ENCODE measurements at regions not wholly inside any gene's neighbourhood (a gene's known extent, or its start where the extent isn't known, plus 50 kb on each side); places are given as distances from the start of the nearest gene placed in this dataset.
A peak's percentile ranks its signal among the peaks of the same experiment; 100 is the strongest.

GRCh38 chr5:87888139-87888538 is 380.5 kb downstream of the TMEM161B start:
- no peak overlapping the region for H3K4me3 ChIP-seq (ENCODE audit: low read length)
- H3F3A ChIP-seq (ENCODE audit: insufficient read depth, low read length, poor library complexity, severe bottlenecking), result no peaks in the 10 kb centered on the region
- no peaks in the 10 kb centered on the region for H3K36me3 ChIP-seq (ENCODE audit: insufficient read depth, low read length)
- no peaks in the 10 kb centered on the region for H3K79me2 ChIP-seq (replicated peaks; ENCODE audit: insufficient read depth, low read length)
- H3K4me2 ChIP-seq (ENCODE audit: low read length), result no peak overlapping the region
- no peak overlapping the region for H3K9ac ChIP-seq (ENCODE audit: low read length)
- no peaks in the 10 kb centered on the region for H3K9me3 ChIP-seq (ENCODE audit: low read length)
- no peaks in the 10 kb centered on the region for H3K27me3 ChIP-seq (ENCODE audit: insufficient read depth, low read depth, low read length)
- no peaks in the 10 kb centered on the region for H4K20me1 ChIP-seq (ENCODE audit: insufficient read depth)
- H3K9me2 ChIP-seq (ENCODE audit: insufficient read depth, low read length), result no peaks in the 10 kb centered on the region
- no peak overlapping the region for H3K27ac ChIP-seq (ENCODE audit: low read length)
- TF ChIP-seq EZH2 (IDR thresholded peaks at IDR 0.05; ENCODE audit: borderline replicate concordance, insufficient read depth, low read length, poor library complexity, severe bottlenecking), result no peak
- no peak for TF ChIP-seq TAF1 (IDR thresholded peaks at IDR 0.05; ENCODE audit: low read depth)
- TF ChIP-seq MXI1 (conservative IDR thresholded peaks at IDR 0.05; ENCODE audit: poor library complexity, severe bottlenecking), result no peak
- no peak for TF ChIP-seq EP300 (conservative IDR thresholded peaks at IDR 0.05; ENCODE audit: poor library complexity, severe bottlenecking)
- TF ChIP-seq RAD21 (conservative IDR thresholded peaks at IDR 0.05), result no peak
- TF ChIP-seq SMC3 (conservative IDR thresholded peaks at IDR 0.05; ENCODE audit: poor library complexity), result no peak
- TF ChIP-seq REST (IDR thresholded peaks at IDR 0.05; ENCODE audit: borderline replicate concordance), result no peak
- TF ChIP-seq CTCF (IDR thresholded peaks at IDR 0.05; ENCODE audit: poor library complexity, severe bottlenecking), result no peak
- TF ChIP-seq POLR2AphosphoS5 (IDR thresholded peaks at IDR 0.05), result no peak
- H2AFZ ChIP-seq (ENCODE audit: low read depth, low read length), result no peak overlapping the region

GRCh38 chr5:87887247-87887646 is 381.4 kb downstream of the TMEM161B start:
- no peak overlapping the region for H3K27ac ChIP-seq (ENCODE audit: low read length)
- H3K79me2 ChIP-seq (replicated peaks; ENCODE audit: insufficient read depth, low read length), result no peaks in the 10 kb centered on the region
- no peak overlapping the region for H3K9ac ChIP-seq (ENCODE audit: low read length)
- TF ChIP-seq RAD21 (conservative IDR thresholded peaks at IDR 0.05) (no peak), REST (IDR thresholded peaks at IDR 0.05; ENCODE audit: borderline replicate concordance) (no peak), CTCF (IDR thresholded peaks at IDR 0.05; ENCODE audit: poor library complexity, severe bottlenecking) (no peak), POLR2AphosphoS5 (IDR thresholded peaks at IDR 0.05) (peak; percentile 96), MXI1 (conservative IDR thresholded peaks at IDR 0.05; ENCODE audit: poor library complexity, severe bottlenecking) (no peak), TAF1 (IDR thresholded peaks at IDR 0.05; ENCODE audit: low read depth) (no peak), EP300 (conservative IDR thresholded peaks at IDR 0.05; ENCODE audit: poor library complexity, severe bottlenecking) (peak; percentile 95), SMC3 (conservative IDR thresholded peaks at IDR 0.05; ENCODE audit: poor library complexity) (no peak), EZH2 (IDR thresholded peaks at IDR 0.05; ENCODE audit: borderline replicate concordance, insufficient read depth, low read length, poor library complexity, severe bottlenecking) (no peak)
- no peaks in the 10 kb centered on the region for H4K20me1 ChIP-seq (ENCODE audit: insufficient read depth)
- H3F3A ChIP-seq (ENCODE audit: insufficient read depth, low read length, poor library complexity, severe bottlenecking), result no peaks in the 10 kb centered on the region
- no peaks in the 10 kb centered on the region for H3K9me3 ChIP-seq (ENCODE audit: low read length)
- no peaks in the 10 kb centered on the region for H3K27me3 ChIP-seq (ENCODE audit: insufficient read depth, low read depth, low read length)
- no peaks in the 10 kb centered on the region for H3K36me3 ChIP-seq (ENCODE audit: insufficient read depth, low read length)
- no peak overlapping the region for H3K4me3 ChIP-seq (ENCODE audit: low read length)
- no peak overlapping the region for H3K4me2 ChIP-seq (ENCODE audit: low read length)
- no peak overlapping the region for H2AFZ ChIP-seq (ENCODE audit: low read depth, low read length)
- no peaks in the 10 kb centered on the region for H3K9me2 ChIP-seq (ENCODE audit: insufficient read depth, low read length)

Data from neural cell (in vitro differentiated cells).